Effector memory CD4-positive, alpha-beta T cell (primary cell): ENCODE measurements at regions not wholly inside any gene's neighbourhood (a gene's known extent, or its start where the extent isn't known, plus 50 kb on each side); places are given as distances from the start of the nearest gene placed in this dataset.

ENCODE experiments used
- DNase-seq, 3 donors: peaks; one replicate each; pipeline ENCODE4 v3.0.0-alpha.2; 2020
- H3K27ac ChIP-seq: 2 replicates; pipeline ENCODE4 v1.7.0; 2013; ENCODE audit warnings: mild to moderate bottlenecking, low read length, moderate library complexity; ENCODE audit not compliant: insufficient read depth, poor library complexity, severe bottlenecking
- H3K27me3 ChIP-seq: replicated peaks from 2 replicates; pipeline ENCODE4 v1.7.0; 2013; ENCODE audit warnings: mild to moderate bottlenecking, low read length; ENCODE audit not compliant: insufficient read depth, control insufficient read depth, poor library complexity, severe bottlenecking
- H3K36me3 ChIP-seq: 2 replicates; pipeline ENCODE4 v1.7.0; 2013; ENCODE audit warnings: mild to moderate bottlenecking, low read length, moderate library complexity; ENCODE audit not compliant: control insufficient read depth, insufficient read depth
- H3K4me1 ChIP-seq: 2 replicates; pipeline ENCODE4 v1.7.0; 2013; ENCODE audit warnings: low read length, mild to moderate bottlenecking; ENCODE audit not compliant: control insufficient read depth, insufficient read depth, poor library complexity, severe bottlenecking
- H3K4me3 ChIP-seq: 2 replicates; pipeline ENCODE4 v1.7.0; 2013; ENCODE audit warnings: low read length, low read depth, mild to moderate bottlenecking; ENCODE audit not compliant: insufficient read depth, poor library complexity, severe bottlenecking
- H3K9me3 ChIP-seq: 2 replicates; pipeline ENCODE4 v1.7.0; 2013; ENCODE audit warnings: mild to moderate bottlenecking, low read length, moderate library complexity; ENCODE audit not compliant: control insufficient read depth

GRCh38 chr4:145287351-145287750 lies 107.0 kb upstream of the OTUD4 start:
- Histone ChIP-seq H3K27ac (no peak overlapping the region), H3K4me1 (no peaks in the 10 kb centered on the region), H3K9me3 (no peaks in the 10 kb centered on the region), H3K4me3 (no peak overlapping the region), H3K36me3 (no peaks in the 10 kb centered on the region), H3K27me3 (no peaks in the 10 kb centered on the region)
- no peak for DNase-seq

GRCh38 chr4:145285928-145286327 lies 105.5 kb upstream of the OTUD4 start:
- DNase-seq: no peak
- no peak overlapping the region for H3K4me3 ChIP-seq
- no peaks in the 10 kb centered on the region for H3K27me3 ChIP-seq
- no peaks in the 10 kb centered on the region for H3K9me3 ChIP-seq
- no peak overlapping the region for H3K27ac ChIP-seq
- H3K36me3 ChIP-seq: no peaks in the 10 kb centered on the region
- no peaks in the 10 kb centered on the region for H3K4me1 ChIP-seq

- no peaks in the 10 kb centered on the region for H3K4me1 ChIP-seq
- H3K27ac ChIP-seq: no peak overlapping the region
- no peak overlapping the region for H3K4me3 ChIP-seq
- DNase-seq: no peak
- no peaks in the 10 kb centered on the region for H3K27me3 ChIP-seq
- no peaks in the 10 kb centered on the region for H3K9me3 ChIP-seq
- no peaks in the 10 kb centered on the region for H3K36me3 ChIP-seq
Measured at GRCh38 chr4:145283909-145284308, 103.5 kb upstream of the OTUD4 start.

GRCh38 chr4:145281951-145282350 lies 101.6 kb upstream of the OTUD4 start:
- Histone ChIP-seq H3K9me3 (no peaks in the 10 kb centered on the region), H3K4me1 (no peaks in the 10 kb centered on the region), H3K27ac (no peak overlapping the region), H3K36me3 (no peaks in the 10 kb centered on the region), H3K27me3 (no peaks in the 10 kb centered on the region), H3K4me3 (no peak overlapping the region)
- no peak for DNase-seq

- no peaks in the 10 kb centered on the region for H3K9me3 ChIP-seq
- no peaks in the 10 kb centered on the region for H3K4me1 ChIP-seq
- H3K4me3 ChIP-seq: no peak overlapping the region
- no peaks in the 10 kb centered on the region for H3K27me3 ChIP-seq
- no peak for DNase-seq
- no peak overlapping the region for H3K27ac ChIP-seq
- H3K36me3 ChIP-seq: no peaks in the 10 kb centered on the region
Measured at GRCh38 chr4:145281224-145281623, 100.8 kb upstream of the OTUD4 start.

- no peak overlapping the region for H3K4me3 ChIP-seq
- no peaks in the 10 kb centered on the region for H3K9me3 ChIP-seq
- no peak overlapping the region for H3K27ac ChIP-seq
- no peak for DNase-seq
- no peaks in the 10 kb centered on the region for H3K27me3 ChIP-seq
- H3K4me1 ChIP-seq: no peaks in the 10 kb centered on the region
- no peaks in the 10 kb centered on the region for H3K36me3 ChIP-seq
Measured at GRCh38 chr4:145280541-145280940, 100.2 kb upstream of the OTUD4 start.

GRCh38 chr4:145279122-145279960 lies 99.0 kb upstream of the OTUD4 start:
- no peaks in the 10 kb centered on the region for H3K4me1 ChIP-seq
- H3K4me3 ChIP-seq: no peak overlapping the region
- no peak overlapping the region for H3K27ac ChIP-seq
- no peaks in the 10 kb centered on the region for H3K27me3 ChIP-seq
- DNase-seq: no peak
- H3K9me3 ChIP-seq: no peaks in the 10 kb centered on the region
- no peaks in the 10 kb centered on the region for H3K36me3 ChIP-seq

GRCh38 chr4:145278341-145279121 lies 98.1 kb upstream of the OTUD4 start:
- no peak overlapping the region for H3K4me3 ChIP-seq
- no peaks in the 10 kb centered on the region for H3K36me3 ChIP-seq
- no peak for DNase-seq
- no peak overlapping the region for H3K27ac ChIP-seq
- no peaks in the 10 kb centered on the region for H3K4me1 ChIP-seq
- H3K27me3 ChIP-seq: no peaks in the 10 kb centered on the region
- no peaks in the 10 kb centered on the region for H3K9me3 ChIP-seq

- Histone ChIP-seq H3K27me3 (no peaks in the 10 kb centered on the region), H3K4me3 (no peak overlapping the region), H3K36me3 (no peaks in the 10 kb centered on the region), H3K4me1 (no peaks in the 10 kb centered on the region), H3K9me3 (no peaks in the 10 kb centered on the region), H3K27ac (no peak overlapping the region)
- DNase-seq: no peak
Measured at GRCh38 chr4:145277011-145277410, 96.6 kb upstream of the OTUD4 start.

GRCh38 chr4:145276050-145276449 lies 95.7 kb upstream of the OTUD4 start:
- Histone ChIP-seq H3K9me3 (no peaks in the 10 kb centered on the region), H3K4me3 (no peak overlapping the region), H3K4me1 (no peaks in the 10 kb centered on the region), H3K27me3 (no peaks in the 10 kb centered on the region), H3K27ac (no peak overlapping the region), H3K36me3 (no peaks in the 10 kb centered on the region)
- no peak for DNase-seq
